HepG2 (cell line): ENCODE measurements at regions not wholly inside any gene's neighbourhood (a gene's known extent, or its start where the extent isn't known, plus 50 kb on each side); places are given as distances from the start of the nearest gene placed in this dataset.

ENCODE experiments used
- ATAC-seq: fragments of 200-7000 bp; cut with Tn5 transposase; 3 replicates; pipeline ENCODE4 v1.9.1; 2020; ENCODE audit warnings: mild to moderate bottlenecking, moderate library complexity
- BruUV-seq: library from RNA; stranded (reverse); fragments of 400-500 nt; replicated peaks from 2 replicates; lab custom pipeline; 2021; lab: Mats Ljungman, UMichigan
- CTCF ChIA-PET: fragments of 300-600 bp; formaldehyde crosslinking; extraction: SDS; loops from one replicate; lab custom pipeline; 2021; ENCODE audit warnings: low total read pairs, inconsistent platforms, low intra/inter-chr PET ratio; lab: Yijun Ruan, JAX
- POLR2A ChIA-PET: fragments of 350-600 bp; sonication (Branson Sonifier 250); formaldehyde crosslinking; loops from one replicate; lab custom pipeline; 2020; ENCODE audit warnings: antibody characterized with exemption, inconsistent platforms; lab: Yijun Ruan, JAX
- DNase-seq: peaks from one replicate; pipeline ENCODE4 v3.0.0-alpha.2; 2015; ENCODE audit warnings: low spot score
- FAIRE-seq: peaks from 3 replicates; lab custom pipeline; 2011; peaks lifted over from hg19 to GRCh38; lab: Jason Lieb, UNC
- H2AFZ ChIP-seq: one replicate; pipeline ENCODE4 v1.6.1; 2011; ENCODE audit warnings: low read length, inconsistent platforms
- H3K27ac ChIP-seq: fragments of 300-600 bp; 3 replicates; pipeline ENCODE4 v1.8.0; 2011; ENCODE audit warnings: mixed run types, mild to moderate bottlenecking, mixed read lengths, low read length, inconsistent platforms; ENCODE audit not compliant: insufficient read depth; ENCODE audit errors: extremely low read length
- H3K27me3 ChIP-seq, 2 experiments: fragments of 200-600 bp in 1 of 2; 2 replicates in 1 of 2; 3 replicates in 1 of 2; pipeline versions ENCODE4 v1.6.0 to v1.8.0; 2011; ENCODE audit warnings: low read length in 2 of 2, mild to moderate bottlenecking in 2 of 2, moderate library complexity in 2 of 2, inconsistent platforms in 1 of 2; ENCODE audit not compliant: insufficient read depth in 2 of 2, control insufficient read depth in 1 of 2
- H3K36me3 ChIP-seq, 2 experiments: fragments of 200-600 bp in 1 of 2; replicated peaks in 1 of 2; 2 replicates in 1 of 2; 3 replicates in 1 of 2; pipeline versions ENCODE4 v1.5.1 to v1.8.0; 2011; ENCODE audit warnings: low read length in 2 of 2, inconsistent platforms in 1 of 2; ENCODE audit not compliant: insufficient read depth in 2 of 2, control insufficient read depth in 1 of 2
- H3K4me1 ChIP-seq: 2 replicates; pipeline ENCODE4 v1.5.1; 2012; ENCODE audit warnings: low read length, inconsistent platforms; ENCODE audit not compliant: insufficient read depth
- H3K4me2 ChIP-seq: 2 replicates; pipeline ENCODE4 v1.6.0; 2011; ENCODE audit warnings: low read depth, low read length, inconsistent platforms
- H3K4me3 ChIP-seq, 3 experiments: fragments of 200-600 bp in 1 of 3; sonication (generic), shearing (Covaris generic) in 1 of 3; replicated peaks in 1 of 3; 2 replicates each; pipeline ENCODE4 v1.5.1; 2011 to 2016; ENCODE audit warnings: low read length in 3 of 3, inconsistent platforms in 2 of 3, low read depth in 2 of 3, mild to moderate bottlenecking in 2 of 3, control low read depth in 1 of 3, mixed read lengths in 1 of 3; ENCODE audit not compliant: insufficient read depth in 1 of 3
- H3K79me2 ChIP-seq: one replicate; pipeline ENCODE4 v1.6.1; 2011; ENCODE audit warnings: low read length, inconsistent platforms; ENCODE audit not compliant: insufficient read depth
- H3K9ac ChIP-seq: 2 replicates; pipeline ENCODE4 v1.6.0; 2011; ENCODE audit warnings: mild to moderate bottlenecking, low read depth, low read length, inconsistent platforms; ENCODE audit not compliant: insufficient read depth
- H3K9me3 ChIP-seq: 2 replicates; pipeline ENCODE4 v1.5.1; 2012; ENCODE audit warnings: mild to moderate bottlenecking, low read length
- H4K20me1 ChIP-seq: 2 replicates; pipeline ENCODE4 v1.6.0; 2011; ENCODE audit warnings: inconsistent platforms, mild to moderate bottlenecking, low read length, moderate library complexity; ENCODE audit not compliant: insufficient read depth
- ARNT2 ChIP-seq: sonication (generic); formaldehyde crosslinking; IDR thresholded peaks from 2 replicates; pipeline ENCODE4 v1.8.0; 2022; ENCODE audit warnings: mild to moderate bottlenecking, low read depth, missing genetic modification reagents, moderate library complexity
- E2F1 ChIP-seq: sonication (generic); formaldehyde crosslinking; IDR thresholded peaks from 2 replicates; pipeline ENCODE4 v1.5.0; 2020; ENCODE audit warnings: missing genetic modification reagents
- KLF16 ChIP-seq, 2 experiments: sonication (generic) in 1 of 2; formaldehyde crosslinking in 1 of 2; IDR thresholded peaks; 2 replicates each; pipeline versions ENCODE4 v1.6.1 to v1.8.0; 2016 to 2023; ENCODE audit warnings: missing genetic modification reagents in 2 of 2, missing compliant biosample characterization in 1 of 2
- NFIB ChIP-seq: sonication (generic); formaldehyde crosslinking; IDR thresholded peaks from 2 replicates; pipeline ENCODE4 v1.9.0; 2021; ENCODE audit warnings: missing genetic modification reagents, mild to moderate bottlenecking, borderline replicate concordance
- NPAS2 ChIP-seq: sonication (generic); formaldehyde crosslinking; IDR thresholded peaks from 2 replicates; pipeline ENCODE4 v1.8.0; 2022; ENCODE audit warnings: mild to moderate bottlenecking, missing genetic modification reagents, borderline replicate concordance
- NR3C1 ChIP-seq: sonication (generic); formaldehyde crosslinking; IDR thresholded peaks from 2 replicates; pipeline ENCODE4 v1.4.0; 2020; ENCODE audit warnings: missing genetic modification reagents
- REPIN1 ChIP-seq: sonication (generic); formaldehyde crosslinking; IDR thresholded peaks from 2 replicates; pipeline ENCODE4 v1.8.0; 2022; ENCODE audit warnings: missing genetic modification reagents, low read depth, mild to moderate bottlenecking, borderline replicate concordance
- TSC22D2 ChIP-seq: sonication (generic); formaldehyde crosslinking; IDR thresholded peaks from 2 replicates; pipeline ENCODE4 v1.5.1; 2020; ENCODE audit warnings: missing genetic modification reagents, mild to moderate bottlenecking, borderline replicate concordance
- U2AF2 ChIP-seq: fragments of 200-400 bp; formaldehyde crosslinking; IDR thresholded peaks from 2 replicates; pipeline ENCODE4 v1.6.1; 2017; ENCODE audit warnings: low read depth, mild to moderate bottlenecking, low read length
- ZNF142 ChIP-seq: sonication (generic); formaldehyde crosslinking; IDR thresholded peaks from 2 replicates; pipeline ENCODE4 v1.4.0; 2020; ENCODE audit warnings: missing genetic modification reagents
- ZNF549 ChIP-seq: sonication (generic); formaldehyde crosslinking; IDR thresholded peaks from 2 replicates; pipeline ENCODE4 v1.5.0; 2020; ENCODE audit warnings: missing genetic modification reagents
- ZNF569 ChIP-seq: sonication (generic); formaldehyde crosslinking; IDR thresholded peaks from 2 replicates; pipeline ENCODE4 v1.5.0; 2020; ENCODE audit warnings: mild to moderate bottlenecking, missing genetic modification reagents, moderate library complexity, borderline replicate concordance
- ZNF644 ChIP-seq: IDR thresholded peaks from 2 replicates; pipeline ENCODE4 v1.6.1; 2016; ENCODE audit warnings: low read depth
- ZNF720 ChIP-seq: sonication (generic); formaldehyde crosslinking; IDR thresholded peaks from 2 replicates; pipeline ENCODE4 v1.4.0; 2020; ENCODE audit warnings: missing genetic modification reagents
- ZSCAN22 ChIP-seq: sonication (generic); formaldehyde crosslinking; IDR thresholded peaks from 2 replicates; pipeline ENCODE4 v1.4.0; 2020; ENCODE audit warnings: mild to moderate bottlenecking, missing genetic modification reagents
- WGBS: methylation state at CpG from one replicate; pipeline ENCODE4 v1.1.6; 2017; ENCODE audit warnings: low lambda C conversion rate; 5-methylcytosine and 5-hydroxymethylcytosine counted together
- in situ Hi-C: cut with HindIII; loops from 2 replicates; pipeline ENCODE4 v1.10.0; 2017; ENCODE audit warnings: low pct_unique_long_range_greater_than_20kb; ENCODE audit not compliant: extremely low pct_ligation_motif_present
- intact Hi-C: fragments of 100-400 bp; cut with micrococcal nuclease; formaldehyde crosslinking; loops from one replicate; pipeline ENCODE4 v1.10.0; 2022; ENCODE audit not compliant: unreplicated experiment

GRCh38 chr3:107216711-107217110 lies 160.5 kb upstream of the CCDC54 start (continued):
- no peak for TF ChIP-seq ARNT2 (CRISPR knock-in tag)
- TF ChIP-seq E2F1 (CRISPR knock-in tag), result no peak
- no peak for TF ChIP-seq NR3C1 (CRISPR knock-in tag)

GRCh38 chr3:107217172-107217571 lies 160.1 kb upstream of the CCDC54 start:
- no TSS peak for BruUV-seq

More at GRCh38 chr3:107217172-107217571, 160.1 kb upstream of the CCDC54 start:
- CTCF ChIA-PET, result no interaction called here
- ATAC-seq, result no peak
- no peak overlapping the region for H3K9ac ChIP-seq
- TF ChIP-seq ZNF569 (CRISPR knock-in tag) (no peak), NPAS2 (CRISPR knock-in tag) (no peak), ZNF549 (CRISPR knock-in tag) (no peak), NFIB (CRISPR knock-in tag) (no peak), ZSCAN22 (CRISPR knock-in tag) (no peak), REPIN1 (CRISPR knock-in tag) (no peak), ZNF142 (CRISPR knock-in tag) (no peak), ZNF644 (CRISPR knock-in tag) (no peak), U2AF2 (no peak), ZNF720 (CRISPR knock-in tag) (no peak), KLF16 (CRISPR knock-in tag; IDR thresholded peaks at IDR 0.05) (no peak), TSC22D2 (CRISPR knock-in tag) (no peak)
- TF ChIP-seq, all 625 proteins: peak for 0
- 33% methylated on average over 5 of the region's 5 CpGs for WGBS
- no peaks in the 10 kb centered on the region for H4K20me1 ChIP-seq
- no peaks in the 10 kb centered on the region; a peak in 1 of 5 replicates for H3K27me3 ChIP-seq
- no peaks in the 10 kb centered on the region for H3K36me3 ChIP-seq
- intact Hi-C loops (no loop called here), in situ Hi-C loops (no loop called here)
- H3K4me1 ChIP-seq, result no peaks in the 10 kb centered on the region
- FAIRE-seq (no peak), DNase-seq (no peak)
- H2AFZ ChIP-seq, result no peak overlapping the region
- H3K9me3 ChIP-seq, result no peaks in the 10 kb centered on the region
- H3K4me2 ChIP-seq, result no peak overlapping the region
- POLR2A ChIA-PET, result no interaction called here
- H3K79me2 ChIP-seq, result no peaks in the 10 kb centered on the region
- H3K4me3 ChIP-seq, result no peak overlapping the region
- no peak overlapping the region for H3K27ac ChIP-seq
